Neural cell (in vitro differentiated cells): ENCODE measurements at regions not wholly inside any gene's neighbourhood (a gene's known extent, or its start where the extent isn't known, plus 50 kb on each side); places are given as distances from the start of the nearest gene placed in this dataset.

Source experiments
- H2AFZ ChIP-seq: fragments of 200-600, 300-800 bp; sonication (generic), shearing (Covaris generic); 2 replicates; pipeline ENCODE4 v1.6.0; 2014; ENCODE audit warnings: low read depth, mild to moderate bottlenecking, antibody characterized with exemption, low read length, moderate library complexity
- H3F3A ChIP-seq: fragments of 200-600 bp; shearing (Covaris generic); 2 replicates; pipeline ENCODE4 v1.6.1; 2016; ENCODE audit warnings: mild to moderate bottlenecking, moderate library complexity, mixed read lengths, antibody characterized with exemption, low read length; ENCODE audit not compliant: insufficient read depth, poor library complexity, severe bottlenecking
- H3K27ac ChIP-seq: fragments of 200-600, 300-800 bp; sonication (generic), shearing (Covaris generic); 2 replicates; pipeline ENCODE4 v1.5.1; 2014; ENCODE audit warnings: mild to moderate bottlenecking, low read length, moderate library complexity
- H3K27me3 ChIP-seq: fragments of 300-800, 200-600 bp; sonication (generic), shearing (Covaris generic); 2 replicates; pipeline ENCODE4 v1.6.0; 2014; ENCODE audit warnings: mild to moderate bottlenecking, low read depth, low read length, moderate library complexity; ENCODE audit not compliant: insufficient read depth
- H3K36me3 ChIP-seq: fragments of 300-800, 200-600 bp; sonication (generic), shearing (Covaris generic); 2 replicates; pipeline ENCODE4 v1.5.1; 2014; ENCODE audit warnings: mild to moderate bottlenecking, antibody characterized with exemption, low read length, moderate library complexity; ENCODE audit not compliant: insufficient read depth
- H3K4me2 ChIP-seq: fragments of 300-800, 200-600 bp; sonication (generic), shearing (Covaris generic); 2 replicates; pipeline ENCODE4 v1.6.0; 2014; ENCODE audit warnings: mild to moderate bottlenecking, low read length
- H3K4me3 ChIP-seq: fragments of 300-800, 200-600 bp; sonication (generic), shearing (Covaris generic); 2 replicates; pipeline ENCODE4 v1.5.1; 2014; ENCODE audit warnings: mild to moderate bottlenecking, low read length, moderate library complexity
- H3K79me2 ChIP-seq: fragments of 200-600 bp; shearing (Covaris generic); replicated peaks from 2 replicates; pipeline ENCODE4 v1.6.0; 2014; ENCODE audit warnings: mild to moderate bottlenecking, low read length, moderate library complexity; ENCODE audit not compliant: insufficient read depth
- H3K9ac ChIP-seq: fragments of 300-800, 200-600 bp; sonication (generic), shearing (Covaris generic); 2 replicates; pipeline ENCODE4 v1.6.1; 2016; ENCODE audit warnings: mild to moderate bottlenecking, low read length, mixed read lengths
- H3K9me2 ChIP-seq: fragments of 200-600 bp; shearing (Covaris generic); 2 replicates; pipeline ENCODE4 v1.6.1; 2016; ENCODE audit warnings: mild to moderate bottlenecking, low read length, mixed read lengths; ENCODE audit not compliant: insufficient read depth
- H3K9me3 ChIP-seq: fragments of 200-600, 300-800 bp; sonication (generic), shearing (Covaris generic); 2 replicates; pipeline ENCODE4 v1.6.1; 2016; ENCODE audit warnings: mild to moderate bottlenecking, mixed run types, low read length, moderate library complexity, mixed read lengths
- H4K20me1 ChIP-seq: fragments of 200-600 bp; shearing (Covaris generic); 2 replicates; pipeline ENCODE4 v1.6.1; 2016; ENCODE audit warnings: mild to moderate bottlenecking, mixed run types; ENCODE audit not compliant: insufficient read depth
- CTCF ChIP-seq: fragments of 450-650 bp; IDR thresholded peaks from 2 replicates; pipeline ENCODE4 v1.5.1; 2014; ENCODE audit warnings: antibody characterized with exemption, mild to moderate bottlenecking, moderate library complexity; ENCODE audit not compliant: poor library complexity, severe bottlenecking
- EP300 ChIP-seq: fragments of 450-650 bp; conservative IDR thresholded peaks from 2 replicates; pipeline ENCODE4 v1.6.1; 2014; ENCODE audit warnings: antibody characterized with exemption, mild to moderate bottlenecking, moderate library complexity; ENCODE audit not compliant: poor library complexity, severe bottlenecking
- EZH2 ChIP-seq: fragments of 200-600, 300-800 bp; shearing (Covaris generic), sonication (generic); IDR thresholded peaks from 2 replicates; pipeline ENCODE4 v1.6.1; 2014; ENCODE audit warnings: antibody characterized with exemption, low read length, borderline replicate concordance, mild to moderate bottlenecking; ENCODE audit not compliant: insufficient read depth, poor library complexity, severe bottlenecking
- MXI1 ChIP-seq: fragments of 450-650 bp; conservative IDR thresholded peaks from 2 replicates; pipeline ENCODE4 v1.6.1; 2014; ENCODE audit warnings: antibody characterized with exemption, mild to moderate bottlenecking; ENCODE audit not compliant: poor library complexity, severe bottlenecking
- POLR2AphosphoS5 ChIP-seq: IDR thresholded peaks from 2 replicates; pipeline ENCODE4 v1.6.1; 2012
- RAD21 ChIP-seq: fragments of 450-650 bp; conservative IDR thresholded peaks from 2 replicates; pipeline ENCODE4 v1.6.1; 2014; ENCODE audit warnings: antibody characterized with exemption, mild to moderate bottlenecking, moderate library complexity
- REST ChIP-seq: IDR thresholded peaks from 2 replicates; pipeline ENCODE4 v1.6.1; 2012; ENCODE audit warnings: borderline replicate concordance
- SMC3 ChIP-seq: fragments of 450-650 bp; conservative IDR thresholded peaks from 2 replicates; pipeline ENCODE4 v1.6.1; 2014; ENCODE audit warnings: antibody characterized with exemption, mild to moderate bottlenecking, moderate library complexity; ENCODE audit not compliant: poor library complexity
- TAF1 ChIP-seq: IDR thresholded peaks from 2 replicates; pipeline ENCODE4 v1.6.1; 2012; ENCODE audit warnings: low read depth

GRCh38 chr5:17012289-17012688 lies 76.2 kb upstream of the MYO10 start:
- H3K4me3 ChIP-seq: no peak overlapping the region
- no peaks in the 10 kb centered on the region for H3K9me2 ChIP-seq
- no peak overlapping the region for H3K9ac ChIP-seq
- no peaks in the 10 kb centered on the region for H4K20me1 ChIP-seq
- no peaks in the 10 kb centered on the region for H3K27me3 ChIP-seq
- no peak overlapping the region for H3K4me2 ChIP-seq
- no peak overlapping the region for H3K27ac ChIP-seq
- H3K36me3 ChIP-seq: no peaks in the 10 kb centered on the region
- H3K9me3 ChIP-seq: no peaks in the 10 kb centered on the region
- H3F3A ChIP-seq: no peaks in the 10 kb centered on the region
- TF ChIP-seq TAF1 (no peak), EZH2 (no peak), POLR2AphosphoS5 (no peak), MXI1 (no peak), EP300 (no peak), SMC3 (no peak), CTCF (no peak), REST (no peak), RAD21 (no peak)
- H2AFZ ChIP-seq: no peak overlapping the region
- H3K79me2 ChIP-seq: no peaks in the 10 kb centered on the region

GRCh38 chr5:17014686-17015085 lies 78.6 kb upstream of the MYO10 start:
- no peak overlapping the region for H3K27ac ChIP-seq
- H2AFZ ChIP-seq: no peak overlapping the region
- no peaks in the 10 kb centered on the region for H3K27me3 ChIP-seq
- no peaks in the 10 kb centered on the region for H3K9me3 ChIP-seq
- no peak overlapping the region for H3K4me3 ChIP-seq
- H3K36me3 ChIP-seq: no peaks in the 10 kb centered on the region
- no peaks in the 10 kb centered on the region for H4K20me1 ChIP-seq
- H3K79me2 ChIP-seq: no peaks in the 10 kb centered on the region
- no peak for TF ChIP-seq MXI1
- TF ChIP-seq CTCF: no peak
- no peak for TF ChIP-seq REST
- TF ChIP-seq RAD21: no peak
- no peak for TF ChIP-seq EP300
- no peaks in the 10 kb centered on the region for H3F3A ChIP-seq
- H3K9me2 ChIP-seq: no peaks in the 10 kb centered on the region
- H3K9ac ChIP-seq: no peak overlapping the region
- H3K4me2 ChIP-seq: no peak overlapping the region
